Heart right ventricle (tissue), 16 donors: ENCODE measurements at regions not wholly inside any gene's neighbourhood (a gene's known extent, or its start where the extent isn't known, plus 50 kb on each side); places are given as distances from the start of the nearest gene placed in this dataset.
"Not testable (repeated sequence)": the region's sequence is repeated elsewhere in the genome, so short reads cannot be mapped to it uniquely, and the experiment has no call there.

Experiments
- ATAC-seq, 8 donors: fragments of 200-7000 bp; cut with Tn5 transposase; one replicate each; pipeline ENCODE4 v1.9.1; 2020; ENCODE audit warnings: mild to moderate bottlenecking in 8 of 8, moderate library complexity in 8 of 8, moderate number of reproducible peaks in 1 of 8
- DNase-seq, 2 donors: peaks; one replicate each; pipeline ENCODE4 v3.0.0-alpha.2; 2020
- H3K27ac ChIP-seq, 10 donors: fragments of 200-600 bp; sonication (generic) in 2 of 10; one replicate each; pipeline versions ENCODE4 v1.5.0 to v1.8.0; 2020 to 2022; ENCODE audit warnings: mild to moderate bottlenecking in 3 of 10
- H3K27me3 ChIP-seq, 7 donors: fragments of 200-600 bp; one replicate each; pipeline ENCODE4 v1.8.0; 2021 to 2022; ENCODE audit warnings: mild to moderate bottlenecking in 2 of 7
- H3K36me3 ChIP-seq, 9 donors: fragments of 200-600 bp; sonication (generic) in 1 of 9; one replicate each; pipeline versions ENCODE4 v1.5.0 to v1.8.0; 2020 to 2022; ENCODE audit warnings: mild to moderate bottlenecking in 2 of 9
- H3K4me1 ChIP-seq, 9 donors: fragments of 200-600 bp; sonication (generic) in 1 of 9; one replicate each; pipeline versions ENCODE4 v1.5.0 to v1.8.0; 2020 to 2022; ENCODE audit warnings: mild to moderate bottlenecking in 4 of 9
- H3K4me3 ChIP-seq, 10 donors: fragments of 200-600 bp; sonication (generic) in 2 of 10; one replicate each; pipeline versions ENCODE4 v1.5.0 to v1.8.0; 2020 to 2022; ENCODE audit warnings: mild to moderate bottlenecking in 7 of 10, moderate library complexity in 2 of 10
- H3K9me3 ChIP-seq, 11 donors: fragments of 200-600 bp in 10 of 11; sonication (generic) in 2 of 11; one replicate each; pipeline versions ENCODE4 v1.5.0 to v1.8.0; 2013 to 2022; ENCODE audit warnings: mild to moderate bottlenecking in 2 of 11, control low read depth in 1 of 11, moderate library complexity in 1 of 11
- WGBS, 2 donors: extraction: QIAGEN DNeasy Blood & Tissue Kit; methylation state at CpG; one replicate each; pipeline ENCODE4 v1.1.7; 2013; ENCODE audit warnings: inconsistent platforms in 1 of 2; 5-methylcytosine and 5-hydroxymethylcytosine counted together
- intact Hi-C, 10 donors: fragments of 100-400 bp; cut with DNase I; formaldehyde crosslinking; loops; one replicate each; pipeline versions ENCODE4 v1.11.1 to v1.14.2; 2022
- TF ChIP-seq, protein P1 (sequence below), 9 donors: fragments of 200-600 bp; sonication (generic) in 2 of 9; IDR thresholded peaks; one replicate each; pipeline versions ENCODE4 v1.5.0 to v1.8.0; 2021 to 2022; ENCODE audit warnings: antibody characterized with exemption in 9 of 9, mild to moderate bottlenecking in 5 of 9, moderate library complexity in 1 of 9
- donor health status: Arrhythmogenic right ventricular cardiomyopathy.
- donor health status: ischemic (EF 13 %, LVEDD 7.1; RV severe dilation, severe dysfunction).
- donor health status: healthy with polysubstance abuse.
- donor health status: DM: no; HTN: yes; CAD: no.
- donor health status: DM: no; HTN: no; CAD: no.
- donor health status: ischemic (EF 25% LVEDD 6.9; RV normal size, moderate dysfunction).
- donor health status: ischemic (EF 25% LVEDD 5.7; RV mildly dilated, moderate dysfunction).
- donor health status: healthy.
- donor health status: DM: yes; HTN: yes; CAD: no.
- donor health status: Ischemic cardiomyopathy.
- donor health status: ischemic (EF 35%, LVEDD 5.7; RV mildly dilated, moderate dysfunction).
- donor health status: nonischemic (EF 11% LVEDD 7.7; RV severe dilation, severe dysfunction).
- donor health status: DM: yes; HTN: yes; CAD: no.
- donor health status: PGD.
- donor health status: ischemic (EF 29% LVEDD 5.4; RV normal size, mild dysfunction).
- donor health status: nonischemic (EF 23%, LVEDD 6.1; RV moderate dilation, normal function).

GRCh38 chr6:6962699-6963098, 145.1 kb upstream of the RREB1 start:
- Histone ChIP-seq H3K9me3 (peaks cover 0 to 4% (median 0%) of the 10 kb centered on the region in 11 donors), H3K27me3 (no peaks in the 10 kb centered on the region), H3K4me3 (no peak overlapping the region), H3K27ac (no peak overlapping the region), H3K36me3 (no peaks in the 10 kb centered on the region), H3K4me1 (no peaks in the 10 kb centered on the region)
- intact Hi-C loops: no loop called here
- TF ChIP-seq, protein P1, sequence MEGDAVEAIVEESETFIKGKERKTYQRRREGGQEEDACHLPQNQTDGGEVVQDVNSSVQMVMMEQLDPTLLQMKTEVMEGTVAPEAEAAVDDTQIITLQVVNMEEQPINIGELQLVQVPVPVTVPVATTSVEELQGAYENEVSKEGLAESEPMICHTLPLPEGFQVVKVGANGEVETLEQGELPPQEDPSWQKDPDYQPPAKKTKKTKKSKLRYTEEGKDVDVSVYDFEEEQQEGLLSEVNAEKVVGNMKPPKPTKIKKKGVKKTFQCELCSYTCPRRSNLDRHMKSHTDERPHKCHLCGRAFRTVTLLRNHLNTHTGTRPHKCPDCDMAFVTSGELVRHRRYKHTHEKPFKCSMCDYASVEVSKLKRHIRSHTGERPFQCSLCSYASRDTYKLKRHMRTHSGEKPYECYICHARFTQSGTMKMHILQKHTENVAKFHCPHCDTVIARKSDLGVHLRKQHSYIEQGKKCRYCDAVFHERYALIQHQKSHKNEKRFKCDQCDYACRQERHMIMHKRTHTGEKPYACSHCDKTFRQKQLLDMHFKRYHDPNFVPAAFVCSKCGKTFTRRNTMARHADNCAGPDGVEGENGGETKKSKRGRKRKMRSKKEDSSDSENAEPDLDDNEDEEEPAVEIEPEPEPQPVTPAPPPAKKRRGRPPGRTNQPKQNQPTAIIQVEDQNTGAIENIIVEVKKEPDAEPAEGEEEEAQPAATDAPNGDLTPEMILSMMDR (IDR thresholded peaks at IDR 0.05): no peak
- ATAC-seq (no peak), DNase-seq (no peak)
- WGBS, 2 donors: 80 to 89% methylated on average over 4 of the region's 4 CpGs

GRCh38 chr6:6963390-6963789, 144.4 kb upstream of the RREB1 start:
- H3K27me3 ChIP-seq, DNase-seq, intact Hi-C loops, H3K4me1 ChIP-seq, H3K27ac ChIP-seq, H3K9me3 ChIP-seq, ATAC-seq, H3K36me3 ChIP-seq, H3K4me3 ChIP-seq: not testable (repeated sequence)
- 75 to 79% methylated on average over 7 of the region's 7 CpGs for WGBS, 2 donors

- TF ChIP-seq, protein P1 (IDR thresholded peaks at IDR 0.05): no peak
- Histone ChIP-seq H3K27me3 (no peaks in the 10 kb centered on the region), H3K27ac (no peak overlapping the region), H3K9me3 (peaks cover 0 to 4% (median 0%) of the 10 kb centered on the region in 11 donors), H3K36me3 (no peaks in the 10 kb centered on the region), H3K4me1 (no peaks in the 10 kb centered on the region), H3K4me3 (no peak overlapping the region)
- ATAC-seq: no peak
- WGBS, 2 donors: 68 to 71% methylated on average over 3 of the region's 3 CpGs
- DNase-seq: no peak
- intact Hi-C loops: no loop called here
Measured at GRCh38 chr6:6964675-6965074, 143.1 kb upstream of the RREB1 start.

DNA sequence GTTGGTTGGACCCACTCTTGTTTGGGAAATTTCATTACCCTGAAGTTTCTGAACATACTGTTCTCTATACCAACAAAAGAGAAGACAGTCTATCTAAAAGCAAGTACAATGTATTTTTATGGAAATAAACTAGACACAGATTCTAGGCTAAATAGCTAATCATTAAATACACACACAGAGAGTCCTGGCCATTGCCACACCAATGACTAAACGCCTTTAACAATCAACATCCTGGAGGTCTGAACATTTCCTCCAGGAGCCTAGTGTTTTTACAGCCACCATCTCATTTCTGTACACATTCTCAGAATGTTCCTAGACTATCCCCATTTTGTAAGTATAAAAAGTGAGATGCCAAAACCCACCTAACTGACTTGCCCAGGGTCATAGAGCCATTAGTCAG, 141.6 kb upstream of the RREB1 start:
- no peak overlapping the region for H3K27ac ChIP-seq
- no peaks in the 10 kb centered on the region for H3K27me3 ChIP-seq
- no peak for ATAC-seq
- DNase-seq: no peak
- 81 to 83% methylated on average over 1 of the region's 1 CpG for WGBS, 2 donors
- intact Hi-C loops: no loop called here
- no peaks in the 10 kb centered on the region for H3K4me1 ChIP-seq
- H3K36me3 ChIP-seq: no peaks in the 10 kb centered on the region
- H3K9me3 ChIP-seq: no peaks in the 10 kb centered on the region
- TF ChIP-seq, protein P1 (IDR thresholded peaks at IDR 0.05): no peak
- no peak overlapping the region for H3K4me3 ChIP-seq

DNA sequence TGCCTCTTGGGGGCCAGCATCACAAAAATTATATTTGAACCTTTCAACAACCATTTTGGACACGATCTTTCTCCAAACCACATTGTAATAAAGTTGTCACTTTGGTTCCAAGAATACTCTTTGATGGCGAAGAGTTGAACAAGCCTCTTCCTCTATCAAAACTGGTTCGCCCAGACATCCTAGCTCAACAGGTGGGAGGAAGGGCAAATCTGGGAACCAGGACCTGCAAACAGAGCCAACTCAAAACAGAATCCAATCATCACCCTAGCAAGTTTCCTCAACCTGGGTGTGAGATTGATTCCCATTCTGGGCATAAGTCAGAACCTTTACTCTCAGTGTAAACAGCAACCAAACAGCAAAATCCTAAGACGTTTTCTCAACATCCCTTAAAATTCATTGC, 141.2 kb upstream of the RREB1 start:
- Histone ChIP-seq H3K4me1 (no peaks in the 10 kb centered on the region), H3K9me3 (no peaks in the 10 kb centered on the region), H3K4me3 (no peak overlapping the region), H3K36me3 (no peaks in the 10 kb centered on the region), H3K27ac (no peak overlapping the region), H3K27me3 (no peaks in the 10 kb centered on the region)
- TF ChIP-seq, protein P1 (IDR thresholded peaks at IDR 0.05): no peak
- ATAC-seq (no peak), DNase-seq (no peak)
- 95 to 98% methylated on average over 4 of the region's 4 CpGs for WGBS, 2 donors
- intact Hi-C loops: no loop called here
